NT2/D1 (cell line): ENCODE measurements at regions not wholly inside any gene's neighbourhood (a gene's known extent, or its start where the extent isn't known, plus 50 kb on each side); places are given as distances from the start of the nearest gene placed in this dataset.

Source experiments
- SUZ12 ChIP-seq: IDR thresholded peaks from 2 replicates; pipeline ENCODE4 v1.6.1; 2011; ENCODE audit not compliant: insufficient read length, insufficient read depth; ENCODE audit errors: extremely low read depth
- YY1 ChIP-seq: IDR thresholded peaks from 2 replicates; pipeline ENCODE4 v1.6.1; 2011; ENCODE audit not compliant: insufficient read length, insufficient read depth
- ZNF274 ChIP-seq: IDR thresholded peaks from 2 replicates; pipeline ENCODE4 v1.6.1; 2011; ENCODE audit warnings: mild to moderate bottlenecking, low read depth, low read length

DNA sequence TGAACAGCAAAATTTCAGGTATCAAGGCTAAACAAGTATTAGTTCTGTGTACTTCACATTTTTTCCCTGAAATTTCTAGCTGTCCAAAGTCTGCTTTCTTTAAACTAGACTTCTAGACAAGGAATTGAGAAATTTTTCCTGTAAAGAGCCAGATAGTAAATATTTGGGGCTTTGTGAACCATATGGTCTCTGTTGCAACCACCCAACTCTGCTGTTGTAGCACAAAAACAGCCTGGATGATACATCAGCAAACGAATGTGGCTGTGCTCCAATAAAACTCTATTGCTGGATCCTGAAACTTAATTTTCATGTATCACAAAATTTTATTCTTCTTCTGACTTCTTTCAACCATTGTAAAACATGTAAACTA is 96.0 kb upstream of the SLC38A4 start:
- no peak for TF ChIP-seq YY1
- no peak for TF ChIP-seq SUZ12
- no peak for TF ChIP-seq ZNF274
